K562 (cell line): ENCODE measurements at regions not wholly inside any gene's neighbourhood (a gene's known extent, or its start where the extent isn't known, plus 50 kb on each side); places are given as distances from the start of the nearest gene placed in this dataset.
"Not testable (repeated sequence)": the region's sequence is repeated elsewhere in the genome, so short reads cannot be mapped to it uniquely, and the experiment has no call there.

ENCODE experiments used
- ATAC-seq: fragments of 200-7000 bp; cut with Tn5 transposase; 3 replicates; pipeline ENCODE4 v1.9.1; 2020; ENCODE audit warnings: moderate library complexity
- BruUV-seq: library from RNA; stranded (reverse); fragments of 400-500 nt; replicated peaks from 2 replicates; lab custom pipeline; 2021; lab: Mats Ljungman, UMichigan
- CTCF ChIA-PET: fragments of 300-600 bp; formaldehyde crosslinking; extraction: SDS; loops from one replicate; lab custom pipeline; 2021; ENCODE audit warnings: low intra/inter-chr PET ratio; lab: Yijun Ruan, JAX
- POLR2A ChIA-PET: fragments of 300-600, 350-650 bp; sonication (Branson Sonifier 250); formaldehyde crosslinking; extraction: SDS; loops from one replicate; lab custom pipeline; 2021; ENCODE audit warnings: antibody characterized with exemption, inconsistent platforms; lab: Yijun Ruan, JAX
- DNase-seq, 4 experiments: peaks; one replicate each; pipeline versions ENCODE4 v3.0.0 to v3.0.0-alpha.2; 2011 to 2018; ENCODE audit warnings: low spot score in 3 of 4, mixed read lengths in 3 of 4; ENCODE audit errors: extremely low read depth in 1 of 4
- FAIRE-seq: peaks from 2 replicates; lab custom pipeline; 2011; peaks lifted over from hg19 to GRCh38; lab: Jason Lieb, UNC
- H2AFZ ChIP-seq: 2 replicates; pipeline ENCODE4 v1.6.0; 2011; ENCODE audit warnings: low read depth, low read length, control low read depth, inconsistent platforms
- H3K27ac ChIP-seq: fragments of 200-600 bp; 3 replicates; pipeline ENCODE4 v1.8.0; 2011; ENCODE audit warnings: low read depth, mild to moderate bottlenecking, control low read depth, inconsistent platforms, low read length, moderate library complexity, mixed read lengths; ENCODE audit errors: extremely low read depth
- H3K27me3 ChIP-seq, 2 experiments: fragments of 300-600 bp in 1 of 2; 2 replicates in 1 of 2; 3 replicates in 1 of 2; pipeline versions ENCODE4 v1.6.0 to v1.8.0; 2011; ENCODE audit warnings: inconsistent platforms in 2 of 2, low read length in 2 of 2, mild to moderate bottlenecking in 1 of 2, mixed read lengths in 1 of 2, moderate library complexity in 1 of 2; ENCODE audit not compliant: control insufficient read depth in 2 of 2, insufficient read depth in 2 of 2
- H3K36me3 ChIP-seq: fragments of 300-600 bp; 3 replicates; pipeline ENCODE4 v1.8.0; 2011; ENCODE audit warnings: mild to moderate bottlenecking, low read length, inconsistent platforms; ENCODE audit not compliant: control insufficient read depth, insufficient read depth
- H3K4me1 ChIP-seq, 2 experiments: fragments of 200-600 bp in 1 of 2; replicated peaks in 1 of 2; 2 replicates in 1 of 2; 3 replicates in 1 of 2; pipeline versions ENCODE4 v1.5.1 to v1.8.0; 2011; ENCODE audit warnings: inconsistent platforms in 2 of 2, low read length in 2 of 2, mild to moderate bottlenecking in 1 of 2, mixed read lengths in 1 of 2, moderate library complexity in 1 of 2; ENCODE audit not compliant: control insufficient read depth in 2 of 2, insufficient read depth in 2 of 2
- H3K4me2 ChIP-seq: 2 replicates; pipeline ENCODE4 v1.6.1; 2011; ENCODE audit warnings: low read length, control low read depth, inconsistent platforms, mixed read lengths; ENCODE audit not compliant: insufficient read depth
- H3K4me3 ChIP-seq: fragments of 200-600 bp; sonication (generic), shearing (Covaris generic); 2 replicates; pipeline ENCODE4 v1.5.1; 2016; ENCODE audit warnings: control low read depth, inconsistent platforms
- H3K79me2 ChIP-seq: fragments of 200-600 bp; 3 replicates; pipeline ENCODE4 v1.8.0; 2011; ENCODE audit warnings: low read length, inconsistent platforms; ENCODE audit not compliant: control insufficient read depth, insufficient read depth
- H3K9ac ChIP-seq, 2 experiments: 2 replicates each; pipeline versions ENCODE4 v1.6.0 to v1.6.1; 2011; ENCODE audit warnings: low read depth in 2 of 2, low read length in 2 of 2, control low read depth in 1 of 2, inconsistent platforms in 1 of 2, mild to moderate bottlenecking in 1 of 2, mixed read lengths in 1 of 2; ENCODE audit not compliant: insufficient read depth in 1 of 2
- H3K9me1 ChIP-seq: one replicate; pipeline ENCODE4 v1.6.0; 2011; ENCODE audit warnings: inconsistent platforms, mild to moderate bottlenecking, low read length, moderate library complexity; ENCODE audit not compliant: control insufficient read depth, insufficient read depth
- H3K9me3 ChIP-seq: replicated peaks from 2 replicates; pipeline ENCODE4 v1.5.1; 2011; ENCODE audit warnings: low read depth, low read length, inconsistent platforms; ENCODE audit not compliant: control insufficient read depth, insufficient read depth
- H4K20me1 ChIP-seq: replicated peaks from 2 replicates; pipeline ENCODE4 v1.6.1; 2011; ENCODE audit warnings: low read length, inconsistent platforms, mixed read lengths; ENCODE audit not compliant: control insufficient read depth, insufficient read depth
- BCOR ChIP-seq: fragments of 450-650 bp; IDR thresholded peaks from 2 replicates; pipeline ENCODE4 v1.6.1; 2016
- JUND ChIP-seq, 2 experiments: IDR thresholded peaks; 2 replicates in 1 of 2; 3 replicates in 1 of 2; pipeline ENCODE4 v1.6.1; 2011; ENCODE audit warnings: borderline replicate concordance in 2 of 2, low read depth in 2 of 2, low read length in 2 of 2, improper control_type of control experiment in 1 of 2, missing biosample characterization in 1 of 2, missing genetic modification characterization in 1 of 2, missing genetic modification reagents in 1 of 2
- PHB ChIP-seq: fragments of 250-450 bp; sonication (Bioruptor Pico); IDR thresholded peaks from 2 replicates; pipeline ENCODE4 v1.5.0; 2021
- RBM34 ChIP-seq: fragments of 200-400 bp; formaldehyde crosslinking; IDR thresholded peaks from 2 replicates; pipeline ENCODE4 v1.6.1; 2018; ENCODE audit warnings: low read length, borderline replicate concordance; ENCODE audit not compliant: insufficient read depth
- ZNF274 ChIP-seq: IDR thresholded peaks from 2 replicates; pipeline ENCODE4 v1.6.1; 2011; ENCODE audit warnings: low read depth, mild to moderate bottlenecking, low read length, moderate library complexity, borderline replicate concordance
- ZNF76 ChIP-seq: fragments of 250-450 bp; sonication (Bioruptor Pico); IDR thresholded peaks from 2 replicates; pipeline ENCODE4 v1.4.0; 2020; ENCODE audit warnings: mild to moderate bottlenecking, moderate library complexity, borderline replicate concordance
- WGBS: fragments of 100-300 bp; shearing (Covaris generic); methylation state at CpG from one replicate; pipeline ENCODE4 v1.1.6; 2016; ENCODE audit warnings: low coverage, mixed read lengths; ENCODE audit not compliant: insufficient coverage; ENCODE audit errors: missing lambda C conversion rate; 5-methylcytosine and 5-hydroxymethylcytosine counted together
- in situ Hi-C: fragments of 300-500 bp; cut with MboI; formaldehyde crosslinking; loops from 4 replicates; pipeline ENCODE4 v1.15.0; 2018; ENCODE audit warnings: inconsistent platforms, mixed read lengths
- intact Hi-C: fragments of 100-400 bp; cut with micrococcal nuclease; formaldehyde crosslinking; loops from 2 replicates; pipeline ENCODE4 v1.14.2; 2022
- TF ChIP-seq, protein P1 (sequence below): fragments of 250-450 bp; sonication (Bioruptor Pico); IDR thresholded peaks from 2 replicates; pipeline ENCODE4 v1.8.0; 2022; ENCODE audit warnings: inconsistent platforms

DNA sequence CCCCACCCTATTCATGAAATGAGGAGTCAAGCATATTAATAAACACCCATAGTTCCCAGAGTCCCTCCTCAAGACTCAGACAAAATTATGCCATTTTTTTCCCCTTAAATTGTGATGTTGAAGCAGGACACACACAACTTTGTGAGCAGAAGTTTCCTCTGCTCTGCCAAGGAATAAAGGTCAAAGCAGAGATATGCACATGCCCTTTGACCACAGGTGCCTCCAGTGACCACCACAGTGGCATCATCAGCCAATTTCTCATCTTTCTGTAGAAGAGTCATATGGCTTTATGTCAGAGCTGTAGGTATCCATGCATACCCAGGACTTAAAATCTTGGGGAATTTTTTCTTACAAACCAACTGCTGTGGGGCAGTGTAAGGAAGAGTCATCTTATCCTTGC, 304.4 kb upstream of the GADL1 start (continued):
- no peak for TF ChIP-seq ZNF274

- no peaks in the 10 kb centered on the region for H3K9me1 ChIP-seq
- ATAC-seq (no peak), DNase-seq (no peak), FAIRE-seq (no peak)
- 0 out of 5 replicates have a peak, but pooled peaks cover 0 to 2% of the 10 kb centered on the region in 2 experiments for H3K27me3 ChIP-seq
- TF ChIP-seq RBM34 (no peak), BCOR (no peak), PHB (CRISPR knock-in tag) (no peak), ZNF76 (CRISPR knock-in tag) (no peak), JUND (IDR thresholded peaks at IDR 0.05; ENCODE audit: borderline replicate concordance, low read depth, low read length) (no peak), JUND (tag; IDR thresholded peaks at IDR 0.05; ENCODE audit: borderline replicate concordance, low read depth, low read length) (no peak)
- TF ChIP-seq, protein P1, sequence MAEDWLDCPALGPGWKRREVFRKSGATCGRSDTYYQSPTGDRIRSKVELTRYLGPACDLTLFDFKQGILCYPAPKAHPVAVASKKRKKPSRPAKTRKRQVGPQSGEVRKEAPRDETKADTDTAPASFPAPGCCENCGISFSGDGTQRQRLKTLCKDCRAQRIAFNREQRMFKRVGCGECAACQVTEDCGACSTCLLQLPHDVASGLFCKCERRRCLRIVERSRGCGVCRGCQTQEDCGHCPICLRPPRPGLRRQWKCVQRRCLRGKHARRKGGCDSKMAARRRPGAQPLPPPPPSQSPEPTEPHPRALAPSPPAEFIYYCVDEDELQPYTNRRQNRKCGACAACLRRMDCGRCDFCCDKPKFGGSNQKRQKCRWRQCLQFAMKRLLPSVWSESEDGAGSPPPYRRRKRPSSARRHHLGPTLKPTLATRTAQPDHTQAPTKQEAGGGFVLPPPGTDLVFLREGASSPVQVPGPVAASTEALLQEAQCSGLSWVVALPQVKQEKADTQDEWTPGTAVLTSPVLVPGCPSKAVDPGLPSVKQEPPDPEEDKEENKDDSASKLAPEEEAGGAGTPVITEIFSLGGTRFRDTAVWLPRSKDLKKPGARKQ = no peak
- H4K20me1 ChIP-seq = no peaks in the 10 kb centered on the region
- H3K9ac ChIP-seq = no peak overlapping the region
- H3K9me3 ChIP-seq = no peaks in the 10 kb centered on the region; the same call in 1 of the 2 replicates
- CTCF ChIA-PET = no interaction called here
- under 1% methylated on average over 5 of the region's 5 CpGs for WGBS
- in situ Hi-C loops = no loop called here
- no peaks in the 10 kb centered on the region for H3K36me3 ChIP-seq
- no TSS peak for BruUV-seq
- intact Hi-C loops = no loop called here
- no peak overlapping the region for H3K27ac ChIP-seq
- no peak overlapping the region for H3K4me2 ChIP-seq
- H3K4me1 ChIP-seq = no peaks in the 10 kb centered on the region
- H3K4me3 ChIP-seq = no peak overlapping the region
- H3K79me2 ChIP-seq = no peaks in the 10 kb centered on the region
- H2AFZ ChIP-seq = no peak overlapping the region
- POLR2A ChIA-PET = no interaction called here
Measured at GRCh38 chr3:31203960-31204795, 309.7 kb upstream of the GADL1 start.

DNA sequence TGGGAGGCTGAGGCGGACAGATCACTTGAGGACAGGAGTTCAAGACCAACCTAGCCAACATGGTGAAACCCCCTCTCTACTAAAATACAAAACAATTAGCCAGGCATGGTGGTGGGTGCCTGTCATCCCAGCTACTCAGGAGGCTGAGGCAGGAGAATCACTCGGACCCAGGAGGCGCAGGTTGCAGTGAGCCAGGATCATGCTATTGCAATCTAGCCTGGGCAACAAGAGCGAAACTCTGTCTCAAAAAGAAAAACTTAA, 310.3 kb upstream of the GADL1 start:
- BruUV-seq, H3K4me3 ChIP-seq, DNase-seq, POLR2A ChIA-PET, H2AFZ ChIP-seq, H3K9me3 ChIP-seq, in situ Hi-C loops, H3K4me2 ChIP-seq, H3K27me3 ChIP-seq, ATAC-seq, H4K20me1 ChIP-seq, H3K27ac ChIP-seq, H3K79me2 ChIP-seq, FAIRE-seq, H3K36me3 ChIP-seq, H3K4me1 ChIP-seq, CTCF ChIA-PET, H3K9me1 ChIP-seq, H3K9ac ChIP-seq, intact Hi-C loops: not testable (repeated sequence)
- WGBS = 3% methylated on average over 4 of the region's 4 CpGs
